ENCODE measurements at regions not wholly inside any gene's neighbourhood (a gene's known extent, or its start where the extent isn't known, plus 50 kb on each side); places are given as distances from the start of the nearest gene placed in this dataset.
"Not testable (repeated sequence)": the region's sequence is repeated elsewhere in the genome, so short reads cannot be mapped to it uniquely, and the experiment has no call there.

DNA sequence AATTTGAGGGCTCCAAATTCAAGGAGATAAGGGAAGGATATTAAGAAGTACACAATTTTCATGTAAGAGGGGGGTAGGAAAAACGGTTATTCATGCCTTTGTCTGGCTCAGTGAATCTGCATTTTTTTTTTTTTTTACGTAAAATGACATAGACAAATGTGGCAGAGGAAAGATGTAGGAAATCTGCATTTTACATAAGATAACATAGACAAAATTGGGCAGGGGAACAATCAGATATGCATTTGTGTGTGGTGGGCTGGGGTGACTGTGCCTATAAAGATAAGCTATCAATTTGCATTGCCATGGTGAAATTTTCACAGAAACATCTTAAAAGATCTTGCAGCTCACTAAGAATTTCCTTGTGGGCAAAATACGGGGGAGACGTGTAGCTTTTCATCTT, 92.7 kb upstream of the GPR141 start:
- DNase-seq, result no peak
- intact Hi-C loops (cut with DNase I), result no loop called here

DNA sequence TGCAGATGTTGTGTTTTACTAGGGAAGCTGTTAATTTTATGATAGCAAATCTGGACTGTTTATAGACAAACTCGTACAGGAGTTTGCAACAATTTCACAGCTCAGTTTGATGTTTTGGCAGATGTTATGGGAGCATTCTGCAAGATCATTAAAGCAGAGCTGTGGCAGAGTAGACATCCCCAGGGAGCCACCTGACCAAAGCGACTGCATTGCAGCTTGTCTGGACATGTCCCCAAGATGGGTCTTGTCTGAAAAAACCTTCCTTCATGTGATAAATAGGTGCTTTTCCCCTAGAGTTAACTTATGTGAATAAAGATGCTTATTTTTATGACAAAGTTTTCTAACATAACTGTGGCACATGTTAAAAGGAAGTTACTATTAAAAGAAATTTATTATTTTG, 91.2 kb upstream of the GPR141 start:
- DNase-seq, result no peak
- intact Hi-C loops (cut with DNase I), result no loop called here

DNA sequence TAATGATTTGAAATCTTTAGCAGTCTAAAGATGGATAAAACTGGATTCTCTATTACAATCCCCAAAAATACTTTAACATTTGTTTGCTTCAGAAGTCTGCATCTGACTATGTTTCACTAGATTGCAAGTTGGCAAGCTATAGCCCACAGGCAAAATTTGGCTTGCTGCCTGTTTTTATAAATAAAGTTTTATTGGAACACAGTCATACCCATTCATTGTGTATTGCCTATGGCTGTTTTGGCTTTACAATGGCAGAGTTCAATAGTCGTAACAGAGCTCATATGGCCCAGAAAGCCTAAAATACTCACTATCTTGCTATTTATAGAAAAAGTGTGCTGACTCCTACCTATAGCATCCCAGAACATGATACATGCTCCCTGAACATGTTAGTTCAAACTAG, 89.0 kb upstream of the GPR141 start:
- DNase-seq, result no peak
- intact Hi-C loops (cut with DNase I), result no loop called here

DNA sequence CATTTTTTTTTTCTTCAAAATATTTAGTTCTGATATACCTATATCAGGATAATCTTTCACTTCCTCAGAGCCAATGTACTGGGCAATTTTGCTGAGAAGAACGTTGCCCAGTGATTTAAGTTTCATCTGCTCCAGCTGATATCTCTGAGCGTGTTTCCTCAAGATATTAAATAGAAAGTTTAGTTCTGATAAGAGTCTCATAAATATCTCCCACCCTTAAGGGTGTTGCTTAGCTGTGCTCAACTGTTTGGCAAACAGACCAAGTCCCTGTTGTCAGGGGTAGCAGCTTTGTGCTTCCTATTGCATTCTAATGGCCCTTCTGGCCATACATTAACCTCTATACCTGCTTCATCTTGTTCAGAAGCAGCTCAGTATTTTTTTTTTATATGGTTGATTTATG, 84.7 kb upstream of the GPR141 start:
- no peak for DNase-seq
- intact Hi-C loops (cut with DNase I), result no loop called here

DNA sequence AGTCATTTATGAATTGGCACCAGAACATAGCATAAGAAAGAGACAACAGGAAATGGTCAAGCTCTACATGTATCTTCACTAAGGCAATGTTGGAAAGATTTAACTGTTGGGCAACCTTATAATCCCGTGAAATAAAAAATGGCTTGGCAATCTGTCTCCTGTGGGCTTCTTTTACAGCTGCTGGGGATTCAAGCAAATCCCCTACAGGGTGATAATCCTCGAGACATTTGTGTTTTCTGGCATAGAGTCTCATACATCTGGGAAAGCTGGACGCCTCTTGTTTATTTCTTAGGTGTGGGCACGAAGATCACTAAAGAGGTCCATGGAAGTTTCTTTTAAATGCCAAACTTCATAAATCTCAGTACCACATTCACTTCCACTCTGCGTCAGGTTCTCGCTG, 82.2 kb upstream of the GPR141 start:
- intact Hi-C loops (cut with DNase I), result no loop called here
- no peak for DNase-seq

DNA sequence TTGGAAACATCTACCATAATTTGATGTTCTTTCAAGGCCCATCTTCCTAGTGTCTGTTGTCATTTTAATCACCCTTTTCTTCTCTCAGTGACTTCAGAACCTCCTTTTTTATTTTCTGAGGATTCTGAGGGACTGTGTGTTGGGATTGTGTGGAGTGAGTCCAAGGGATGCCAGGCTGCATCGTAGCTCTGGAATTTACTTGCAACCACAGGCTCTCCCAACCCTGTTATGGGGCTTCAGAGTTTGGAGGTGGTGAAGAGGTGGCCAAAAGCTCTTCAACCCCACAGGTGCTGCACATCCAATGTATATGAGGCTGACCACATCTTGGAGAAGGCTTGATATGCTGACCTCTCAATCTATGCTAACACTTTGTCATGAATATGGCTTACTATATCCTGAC, 79.5 kb upstream of the GPR141 start:
- DNase-seq, result no peak
- intact Hi-C loops (cut with DNase I), result no loop called here

DNA sequence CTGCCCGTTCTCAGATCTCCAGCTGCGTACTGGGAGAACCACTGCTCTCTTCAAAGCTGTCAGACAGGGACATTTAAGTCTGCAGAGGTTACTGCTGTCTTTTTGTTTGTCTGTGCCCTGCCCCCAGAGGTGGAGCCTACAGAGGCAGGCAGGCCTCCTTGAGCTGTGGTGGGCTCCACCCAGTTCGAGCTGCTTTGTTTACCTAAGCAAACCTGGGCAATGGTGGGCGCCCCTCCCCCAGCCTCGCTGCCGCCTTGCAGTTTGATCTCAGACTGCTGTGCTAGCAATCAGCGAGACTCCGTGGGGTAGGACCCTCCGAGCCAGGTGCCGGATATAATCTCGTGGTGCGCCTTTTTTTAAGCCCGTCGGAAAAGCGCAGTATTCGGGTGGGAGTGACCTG, 66.2 kb upstream of the GPR141 start:
- intact Hi-C loops (cut with DNase I); DNase-seq: not testable (repeated sequence)

DNA sequence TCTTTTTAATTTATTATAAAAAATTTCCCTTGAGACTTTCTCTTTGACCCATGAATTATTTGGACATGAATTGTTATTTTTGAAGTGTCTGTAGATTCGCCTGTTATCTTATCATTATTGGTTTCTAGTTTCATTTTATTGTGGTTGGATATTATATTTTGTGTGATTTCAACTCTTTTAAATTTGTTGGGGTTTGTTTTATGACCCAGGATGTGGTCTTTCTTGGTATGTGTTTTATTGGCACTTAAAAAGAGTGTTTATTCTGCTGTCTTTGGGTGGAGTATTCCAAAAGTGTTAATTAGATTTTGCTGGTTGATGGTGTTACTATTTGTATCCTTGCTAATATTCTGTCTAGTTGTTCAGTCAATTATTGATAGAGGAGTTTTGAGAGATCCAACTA, 50.5 kb upstream of the GPR141 start:
- no peak for DNase-seq
- intact Hi-C loops (cut with DNase I), result no loop called here

All from head of caudate nucleus (tissue), 42 donors.